ENCODE measurements at regions not wholly inside any gene's neighbourhood (a gene's known extent, or its start where the extent isn't known, plus 50 kb on each side); places are given as distances from the start of the nearest gene placed in this dataset.
"Not testable (repeated sequence)": the region's sequence is repeated elsewhere in the genome, so short reads cannot be mapped to it uniquely, and the experiment has no call there.

- DNase-seq (ENCODE audit: low spot score in 2 of 2) (no peak), FAIRE-seq (no peak)
These were observed 1676.7 kb upstream of the CDH9 start for GRCh38 chr5:28714907-28715698.

GRCh38 chr5:28710360-28710759, 1672.0 kb upstream of the CDH9 start:
- FAIRE-seq (no peak), DNase-seq (ENCODE audit: low spot score in 2 of 2) (no peak)

- FAIRE-seq, result no peak
- no peak for DNase-seq (ENCODE audit: low spot score in 2 of 2)
These were observed 1670.1 kb upstream of the CDH9 start for GRCh38 chr5:28708472-28708871.

GRCh38 chr5:28707706-28708105, 1669.3 kb upstream of the CDH9 start:
- DNase-seq (ENCODE audit: low spot score in 2 of 2) (no peak), FAIRE-seq (no peak)

- DNase-seq (ENCODE audit: low spot score in 2 of 2) (no peak), FAIRE-seq (no peak)
These were observed 1665.4 kb upstream of the CDH9 start for GRCh38 chr5:28703651-28704260.

GRCh38 chr5:28691526-28691925, 1653.1 kb upstream of the CDH9 start:
- FAIRE-seq (no peak), DNase-seq (ENCODE audit: low spot score in 2 of 2) (no peak)

GRCh38 chr5:28685794-28686193, 1647.4 kb upstream of the CDH9 start:
- no peak for FAIRE-seq
- DNase-seq (ENCODE audit: low spot score in 2 of 2), result no peak

GRCh38 chr5:28678899-28679298, 1640.5 kb upstream of the CDH9 start:
- no peak for DNase-seq (ENCODE audit: low spot score in 2 of 2)
- FAIRE-seq, result no peak

GRCh38 chr5:28666110-28666509, 1627.7 kb upstream of the CDH9 start:
- no peak for FAIRE-seq

GRCh38 chr5:28648108-28648507, 1609.7 kb upstream of the CDH9 start:
- no peak for FAIRE-seq
- no peak for DNase-seq (ENCODE audit: low spot score in 2 of 2)

More at GRCh38 chr5:28666110-28666509, 1627.7 kb upstream of the CDH9 start:
- DNase-seq (ENCODE audit: low spot score in 2 of 2), result no peak

- FAIRE-seq (no peak), DNase-seq (ENCODE audit: low spot score in 2 of 2) (no peak)
These were observed 1594.2 kb upstream of the CDH9 start for GRCh38 chr5:28632607-28633006.

- FAIRE-seq (no peak), DNase-seq (ENCODE audit: low spot score in 2 of 2) (no peak)
These were observed 1565.5 kb upstream of the CDH9 start for GRCh38 chr5:28603869-28604268.

- DNase-seq (ENCODE audit: low spot score in 2 of 2) (no peak), FAIRE-seq (no peak)
These were observed 1564.0 kb upstream of the CDH9 start for GRCh38 chr5:28602429-28602828.

- DNase-seq (ENCODE audit: low spot score in 2 of 2); FAIRE-seq: not testable (repeated sequence)
These were observed 1558.3 kb upstream of the CDH9 start for GRCh38 chr5:28596707-28597106.

GRCh38 chr5:28580616-28581015, 1542.2 kb upstream of the CDH9 start:
- DNase-seq (ENCODE audit: low spot score in 2 of 2) (no peak), FAIRE-seq (no peak)

GRCh38 chr5:28576022-28576421, 1537.6 kb upstream of the CDH9 start:
- DNase-seq (ENCODE audit: low spot score in 2 of 2) (no peak), FAIRE-seq (no peak)

- no peak for DNase-seq (ENCODE audit: low spot score in 2 of 2)
- FAIRE-seq, result no peak
These were observed 1537.0 kb upstream of the CDH9 start for GRCh38 chr5:28575368-28575767.

- no peak for FAIRE-seq
- no peak for DNase-seq (ENCODE audit: low spot score in 2 of 2)
These were observed 1536.2 kb upstream of the CDH9 start for GRCh38 chr5:28574606-28575005.

GRCh38 chr5:28567048-28567447, 1528.7 kb upstream of the CDH9 start:
- no peak for FAIRE-seq

GRCh38 chr5:28561522-28561921, 1523.1 kb upstream of the CDH9 start:
- FAIRE-seq (no peak), DNase-seq (ENCODE audit: low spot score in 2 of 2) (no peak)

More at GRCh38 chr5:28567048-28567447, 1528.7 kb upstream of the CDH9 start:
- DNase-seq (ENCODE audit: low spot score in 2 of 2), result no peak

GRCh38 chr5:28558196-28558595, 1519.8 kb upstream of the CDH9 start:
- FAIRE-seq, result no peak
- DNase-seq (ENCODE audit: low spot score in 2 of 2), result no peak

- FAIRE-seq (no peak), DNase-seq (ENCODE audit: low spot score in 2 of 2) (no peak)
These were observed 1518.7 kb upstream of the CDH9 start for GRCh38 chr5:28557114-28557513.

Data from frontal cortex (tissue), 3 donors.